BLaER1 treated with 17β-estradiol and CSF1 and Interleukin-3, amounts not matched to agents 10 nM and 100 nM (cell line): ENCODE measurements at regions not wholly inside any gene's neighbourhood (a gene's known extent, or its start where the extent isn't known, plus 50 kb on each side); places are given as distances from the start of the nearest gene placed in this dataset.

Experiments
- H3K27ac ChIP-seq, 11 experiments: shearing (Covaris generic); formaldehyde crosslinking; 2 replicates each; pipeline ENCODE4 v1.8.1; 2022
- H3K27me3 ChIP-seq, 11 experiments: shearing (Covaris generic); formaldehyde crosslinking; 2 replicates each; pipeline ENCODE4 v1.8.1; 2022
- H3K36me3 ChIP-seq, 11 experiments: shearing (Covaris generic); formaldehyde crosslinking; 2 replicates each; pipeline ENCODE4 v1.8.1; 2022
- H3K4me1 ChIP-seq, 10 experiments: shearing (Covaris generic); formaldehyde crosslinking; 2 replicates each; pipeline ENCODE4 v1.8.1; 2022
- H3K4me2 ChIP-seq, 11 experiments: shearing (Covaris generic); formaldehyde crosslinking; 2 replicates each; pipeline ENCODE4 v1.8.1; 2022
- H3K4me3 ChIP-seq, 10 experiments: shearing (Covaris generic); formaldehyde crosslinking; 2 replicates each; pipeline ENCODE4 v1.8.1; 2022
- H3K9ac ChIP-seq, 11 experiments: shearing (Covaris generic); formaldehyde crosslinking; 2 replicates each; pipeline ENCODE4 v1.8.1; 2022
- H3K9me3 ChIP-seq, 11 experiments: shearing (Covaris generic); formaldehyde crosslinking; replicated peaks in 1 of 11; 2 replicates each; pipeline ENCODE4 v1.8.1; 2022
- H4K20me1 ChIP-seq, 11 experiments: shearing (Covaris generic); formaldehyde crosslinking; 2 replicates each; pipeline ENCODE4 v1.8.1; 2022
- Cebpa-rat ChIP-seq, 11 experiments: shearing (Covaris generic); IDR thresholded peaks; 2 replicates each; pipeline ENCODE4 v1.8.1; 2022

- no peak for TF ChIP-seq Cebpa-rat (IDR thresholded peaks at IDR 0.05)
- H3K4me3 ChIP-seq: no peak overlapping the region
- H3K27ac ChIP-seq: no peak overlapping the region
- no peak overlapping the region for H3K4me2 ChIP-seq
- no peaks in the 10 kb centered on the region for H3K4me1 ChIP-seq
- no peaks in the 10 kb centered on the region for H3K27me3 ChIP-seq
- H4K20me1 ChIP-seq: no peaks in the 10 kb centered on the region
- 0 out of 22 replicates have a peak, but pooled peaks cover 0 to 7% (median 0%) of the 10 kb centered on the region in 11 experiments for H3K9me3 ChIP-seq
- no peak overlapping the region for H3K9ac ChIP-seq
- no peaks in the 10 kb centered on the region for H3K36me3 ChIP-seq
Measured at GRCh38 chr16:64065523-64065922, 1056.3 kb downstream of the CDH11 start.

DNA sequence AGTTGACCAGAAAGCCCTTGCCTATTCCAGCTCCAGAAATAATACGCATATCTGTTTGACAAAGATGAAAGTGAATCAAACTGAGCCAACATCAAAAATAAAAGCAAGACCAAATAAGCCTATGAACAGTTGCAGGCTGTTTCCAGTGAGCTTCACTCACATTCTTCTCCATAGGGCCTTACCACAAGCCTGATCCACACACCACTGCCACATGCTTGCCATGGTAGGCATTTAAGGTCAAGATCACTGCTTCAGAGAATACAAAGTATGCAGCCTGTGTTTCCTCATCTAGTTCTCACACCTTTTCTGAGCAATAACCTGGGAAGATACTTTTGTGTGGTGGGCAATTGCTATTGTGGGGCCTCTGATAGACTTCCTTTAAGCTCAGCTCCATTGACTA is 1060.2 kb downstream of the CDH11 start:
- no peak for TF ChIP-seq Cebpa-rat (IDR thresholded peaks at IDR 0.05)
- H3K9me3 ChIP-seq: no peaks in the 10 kb centered on the region

GRCh38 chr16:64060631-64061030 is 1061.2 kb downstream of the CDH11 start:
- Histone ChIP-seq H3K4me3 (no peak overlapping the region), H3K4me1 (no peaks in the 10 kb centered on the region), H3K4me2 (no peak overlapping the region), H3K27ac (no peak overlapping the region), H3K9me3 (no peaks in the 10 kb centered on the region), H3K9ac (no peak overlapping the region), H4K20me1 (no peaks in the 10 kb centered on the region), H3K27me3 (no peaks in the 10 kb centered on the region), H3K36me3 (no peaks in the 10 kb centered on the region)
- no peak for TF ChIP-seq Cebpa-rat (IDR thresholded peaks at IDR 0.05)

More for the DNA sequence above, 1060.2 kb downstream of the CDH11 start:
- Histone ChIP-seq H4K20me1 (no peaks in the 10 kb centered on the region), H3K4me1 (no peaks in the 10 kb centered on the region), H3K4me2 (no peak overlapping the region), H3K9ac (no peak overlapping the region), H3K27me3 (no peaks in the 10 kb centered on the region), H3K36me3 (no peaks in the 10 kb centered on the region), H3K4me3 (no peak overlapping the region), H3K27ac (no peak overlapping the region)

DNA sequence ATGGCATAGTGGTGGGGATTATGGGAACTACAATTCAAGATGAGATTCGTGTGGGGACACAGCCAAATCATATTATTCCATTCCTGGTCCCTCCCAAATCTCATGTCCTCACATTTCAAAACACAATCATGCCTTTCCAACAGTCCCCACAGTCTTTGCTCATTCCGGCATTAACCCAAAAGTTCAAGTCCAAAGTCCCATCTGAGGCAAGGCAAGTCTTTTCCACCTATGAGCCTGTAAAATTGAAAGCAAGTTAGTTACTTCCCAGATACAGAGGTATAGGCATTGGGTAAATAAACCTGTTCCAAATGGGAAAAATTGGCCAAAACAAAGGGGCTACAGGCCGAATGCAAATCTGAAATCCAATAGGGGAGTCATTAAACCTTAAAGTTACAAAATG is 1063.2 kb downstream of the CDH11 start:
- no peak for TF ChIP-seq Cebpa-rat (IDR thresholded peaks at IDR 0.05)
- no peaks in the 10 kb centered on the region for H3K9me3 ChIP-seq

DNA sequence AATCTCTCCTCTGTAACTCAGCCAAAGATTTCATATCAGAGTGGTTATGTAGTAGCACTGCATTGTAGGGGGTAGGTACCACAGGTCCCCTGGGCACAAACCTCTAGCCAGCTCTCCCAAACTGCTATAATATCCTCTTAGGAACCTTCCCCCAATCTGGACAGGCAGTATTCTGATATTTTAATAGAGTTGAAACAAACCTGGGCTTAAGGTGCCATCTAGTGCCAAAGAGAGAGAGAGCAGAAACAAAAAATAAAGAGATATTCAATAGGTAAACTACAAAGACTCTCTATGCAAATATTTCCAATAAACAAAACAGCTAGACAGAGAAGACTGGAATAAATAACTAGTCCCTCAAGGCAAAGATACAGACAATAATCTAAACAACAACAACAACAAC is 1070.0 kb downstream of the CDH11 start:
- no peak overlapping the region for H3K4me2 ChIP-seq
- no peaks in the 10 kb centered on the region for H3K27me3 ChIP-seq
- H3K9me3 ChIP-seq: peaks cover 0 to 3% (median 0%) of the 10 kb centered on the region in 11 experiments; a peak in 2 of 22 replicates
- no peak overlapping the region for H3K9ac ChIP-seq
- no peak overlapping the region for H3K4me3 ChIP-seq
- no peaks in the 10 kb centered on the region for H3K36me3 ChIP-seq
- H4K20me1 ChIP-seq: no peaks in the 10 kb centered on the region
- TF ChIP-seq Cebpa-rat (IDR thresholded peaks at IDR 0.05): no peak
- no peak overlapping the region for H3K27ac ChIP-seq
- no peaks in the 10 kb centered on the region for H3K4me1 ChIP-seq

More for the DNA sequence above, 1063.2 kb downstream of the CDH11 start:
- Histone ChIP-seq H3K4me3 (no peak overlapping the region), H3K27me3 (no peaks in the 10 kb centered on the region), H3K4me2 (no peak overlapping the region), H4K20me1 (no peaks in the 10 kb centered on the region), H3K4me1 (no peaks in the 10 kb centered on the region), H3K36me3 (no peaks in the 10 kb centered on the region), H3K27ac (no peak overlapping the region), H3K9ac (no peak overlapping the region)

DNA sequence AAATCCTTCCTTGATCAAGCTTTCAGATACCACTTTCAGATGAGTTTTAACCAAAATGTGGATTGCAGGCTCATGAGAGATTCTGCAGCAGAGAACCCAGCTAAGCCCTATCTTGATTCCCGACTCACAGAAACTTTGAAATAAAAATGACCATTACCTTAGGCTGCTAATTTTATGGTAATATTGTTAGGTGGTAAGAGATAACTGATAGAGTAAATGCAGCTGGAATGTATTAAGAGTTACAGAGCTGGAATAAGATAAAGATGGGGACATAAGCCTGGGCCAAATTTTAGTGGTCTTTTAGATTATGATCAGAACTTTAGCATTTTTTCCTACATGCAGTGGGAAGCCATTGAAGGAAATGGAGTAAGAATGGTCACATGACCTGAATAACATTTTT is 1074.0 kb downstream of the CDH11 start:
- Histone ChIP-seq H4K20me1 (no peaks in the 10 kb centered on the region), H3K4me1 (no peaks in the 10 kb centered on the region), H3K36me3 (no peaks in the 10 kb centered on the region), H3K27ac (no peak overlapping the region), H3K9ac (no peak overlapping the region), H3K27me3 (no peaks in the 10 kb centered on the region), H3K4me3 (no peak overlapping the region), H3K9me3 (peaks cover 0 to 3% (median 0%) of the 10 kb centered on the region in 11 experiments; a peak in 2 of 22 replicates), H3K4me2 (no peak overlapping the region)
- no peak for TF ChIP-seq Cebpa-rat (IDR thresholded peaks at IDR 0.05)

GRCh38 chr16:64047207-64047606 is 1074.7 kb downstream of the CDH11 start:
- no peaks in the 10 kb centered on the region for H3K36me3 ChIP-seq
- no peak overlapping the region for H3K9ac ChIP-seq
- no peak overlapping the region for H3K4me2 ChIP-seq
- H3K27me3 ChIP-seq: no peaks in the 10 kb centered on the region
- H4K20me1 ChIP-seq: no peaks in the 10 kb centered on the region
- H3K4me1 ChIP-seq: no peaks in the 10 kb centered on the region
- H3K4me3 ChIP-seq: no peak overlapping the region
- H3K9me3 ChIP-seq: no peaks in the 10 kb centered on the region
- no peak for TF ChIP-seq Cebpa-rat (IDR thresholded peaks at IDR 0.05)
- H3K27ac ChIP-seq: no peak overlapping the region

GRCh38 chr16:64035337-64035736 is 1086.5 kb downstream of the CDH11 start:
- no peak overlapping the region for H3K27ac ChIP-seq
- no peaks in the 10 kb centered on the region for H3K27me3 ChIP-seq
- H3K4me1 ChIP-seq: no peaks in the 10 kb centered on the region
- no peak overlapping the region for H3K4me3 ChIP-seq
- no peaks in the 10 kb centered on the region for H4K20me1 ChIP-seq
- H3K36me3 ChIP-seq: no peaks in the 10 kb centered on the region
- no peak overlapping the region for H3K4me2 ChIP-seq
- no peaks in the 10 kb centered on the region for H3K9me3 ChIP-seq
- TF ChIP-seq Cebpa-rat (IDR thresholded peaks at IDR 0.05): peak in 3 of 11 experiments; percentile 16 to 45 (median 41); a peak in 2 of 22 replicates
- H3K9ac ChIP-seq: no peak overlapping the region

DNA sequence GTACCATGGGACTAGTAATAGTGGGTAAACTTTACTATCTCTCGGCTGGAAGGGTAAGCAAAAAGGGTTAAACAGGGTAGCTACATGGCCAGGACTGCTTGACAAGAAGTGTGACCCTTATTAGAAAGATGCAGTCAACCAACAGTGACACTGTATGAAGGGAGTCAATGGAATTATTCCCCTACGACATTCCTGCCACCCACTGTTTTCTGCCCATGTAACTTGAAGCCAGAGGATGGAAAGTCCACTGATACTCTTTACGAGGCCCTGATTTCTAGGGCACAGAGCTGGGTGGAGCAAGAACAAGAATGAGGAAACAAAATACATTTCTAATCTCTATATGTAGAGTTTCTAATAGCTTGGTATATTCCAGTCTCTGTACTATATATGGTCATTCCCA is 1102.5 kb downstream of the CDH11 start:
- Histone ChIP-seq H3K27ac (no peak overlapping the region), H3K9me3 (no peaks in the 10 kb centered on the region), H3K27me3 (no peaks in the 10 kb centered on the region), H3K4me1 (peaks cover 0 to 4% (median 3%) of the 10 kb centered on the region in 10 experiments; a peak in 14 of 20 replicates), H3K4me3 (no peak overlapping the region), H3K36me3 (no peaks in the 10 kb centered on the region), H3K9ac (no peak overlapping the region), H3K4me2 (no peak overlapping the region), H4K20me1 (no peaks in the 10 kb centered on the region)
- no peak for TF ChIP-seq Cebpa-rat (IDR thresholded peaks at IDR 0.05)

DNA sequence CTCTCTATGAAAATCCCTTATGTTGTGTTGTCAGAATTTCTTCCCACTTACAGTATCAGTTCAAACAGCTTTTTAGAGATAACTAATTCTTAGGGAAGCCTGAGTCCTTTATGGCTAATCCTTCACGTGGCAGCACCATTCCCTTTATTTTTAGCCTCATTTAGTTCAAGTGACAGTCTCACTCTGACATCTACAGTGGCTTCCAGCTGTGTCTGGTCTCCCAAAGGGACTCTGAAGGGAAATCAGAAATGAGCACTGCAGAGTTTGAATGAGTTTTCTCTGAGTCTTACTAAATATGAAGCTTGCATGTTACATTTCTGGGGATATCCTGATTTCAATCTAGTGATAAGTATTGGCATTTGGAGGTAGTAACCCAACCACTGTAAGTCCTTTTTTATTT is 1104.1 kb downstream of the CDH11 start:
- no peak for TF ChIP-seq Cebpa-rat (IDR thresholded peaks at IDR 0.05)

More for the DNA sequence above, 1104.1 kb downstream of the CDH11 start:
- no peaks in the 10 kb centered on the region for H3K27me3 ChIP-seq
- H3K4me3 ChIP-seq: no peak overlapping the region
- H3K9ac ChIP-seq: no peak overlapping the region
- H3K4me2 ChIP-seq: no peak overlapping the region
- H3K9me3 ChIP-seq: no peaks in the 10 kb centered on the region
- peaks cover 0 to 9% (median 8%) of the 10 kb centered on the region in 10 experiments; a peak in 14 of 20 replicates for H3K4me1 ChIP-seq
- H4K20me1 ChIP-seq: no peaks in the 10 kb centered on the region
- no peak overlapping the region for H3K27ac ChIP-seq
- no peaks in the 10 kb centered on the region for H3K36me3 ChIP-seq
